SHP77 treated with DMSO at 0.1 percent for 48 hours (cell line): ENCODE measurements at regions not wholly inside any gene's neighbourhood (a gene's known extent, or its start where the extent isn't known, plus 50 kb on each side); places are given as distances from the start of the nearest gene placed in this dataset.

Experiments
- DNase-seq: peaks from one replicate; lab custom pipeline; 2025; lab: John Stamatoyannopoulos, UW

DNA sequence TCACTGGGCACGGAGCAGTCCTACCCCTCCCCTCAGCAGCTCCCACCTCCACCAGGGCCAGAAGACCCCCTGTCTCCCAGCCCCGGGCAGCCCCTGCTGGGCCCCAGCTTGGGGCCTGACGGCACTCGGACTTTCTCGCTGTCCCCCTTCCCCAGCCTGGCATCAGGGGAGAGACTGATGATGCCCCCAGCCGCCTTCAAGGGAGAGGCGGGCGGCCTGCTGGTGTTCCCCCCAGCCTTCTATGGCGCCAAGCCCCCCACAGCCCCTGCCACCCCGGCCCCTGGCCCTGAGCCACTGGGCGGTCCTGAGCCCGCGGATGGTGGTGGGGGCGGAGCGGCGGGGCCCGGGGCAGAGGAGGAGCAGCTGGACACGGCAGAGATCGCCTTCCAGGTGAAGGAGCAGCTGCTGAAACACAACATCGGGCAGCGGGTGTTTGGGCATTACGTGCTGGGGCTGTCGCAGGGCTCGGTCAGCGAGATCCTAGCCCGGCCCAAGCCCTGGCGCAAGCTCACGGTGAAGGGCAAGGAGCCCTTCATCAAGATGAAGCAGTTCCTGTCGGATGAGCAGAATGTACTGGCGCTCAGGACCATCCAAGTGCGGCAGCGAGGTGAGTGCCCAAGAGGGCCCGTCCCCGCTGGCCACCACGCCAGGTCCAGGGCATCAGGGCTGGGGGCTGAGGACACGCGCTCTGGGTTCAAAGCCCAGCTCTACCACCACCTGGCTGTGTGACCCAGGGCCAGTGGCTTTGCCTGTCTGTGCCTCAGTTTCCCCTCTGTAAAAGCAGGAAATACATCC, 58.6 kb downstream of the PHETA1 start:
- DNase-seq: no peak

DNA sequence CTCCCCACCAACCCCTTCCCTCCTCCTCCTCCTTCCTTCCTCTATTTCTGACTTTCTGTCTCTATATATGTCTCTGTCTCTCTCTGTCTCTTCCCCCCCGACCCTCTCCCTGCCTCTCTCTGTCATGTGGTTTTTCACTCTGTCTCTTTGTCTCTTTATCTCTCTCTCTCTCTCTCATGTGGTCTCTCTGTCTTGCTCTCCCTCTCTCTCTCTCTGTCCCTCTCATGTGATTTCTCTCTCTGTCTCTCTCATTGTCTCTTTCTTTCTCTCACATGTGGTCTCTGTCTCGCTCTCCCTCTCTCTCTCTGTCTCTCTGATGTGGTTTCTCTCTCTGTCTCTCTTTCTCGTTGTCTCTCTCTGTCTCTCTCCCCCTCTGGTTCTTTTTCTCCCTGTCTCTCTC, 59.3 kb downstream of the PHETA1 start:
- no peak for DNase-seq

DNA sequence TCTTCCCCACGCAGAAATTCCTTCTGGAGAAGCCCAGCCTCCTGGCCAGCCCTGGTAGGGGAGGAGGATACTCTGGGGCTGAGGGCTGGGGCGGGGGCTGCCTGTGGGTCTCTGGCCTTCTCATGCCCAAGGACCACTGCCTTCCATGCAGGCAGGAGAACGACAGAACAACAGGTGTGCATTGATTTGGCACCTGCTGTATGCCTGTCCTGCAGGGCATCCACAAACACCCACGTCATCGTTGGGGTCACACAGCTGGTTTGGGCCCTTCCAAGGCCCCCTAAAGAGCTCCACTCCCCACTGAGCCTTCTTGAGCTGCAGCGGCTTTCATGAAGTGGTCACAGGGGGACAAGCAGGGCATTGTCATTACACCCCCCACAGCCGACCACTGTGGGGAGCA, 60.4 kb downstream of the PHETA1 start:
- DNase-seq: no peak

DNA sequence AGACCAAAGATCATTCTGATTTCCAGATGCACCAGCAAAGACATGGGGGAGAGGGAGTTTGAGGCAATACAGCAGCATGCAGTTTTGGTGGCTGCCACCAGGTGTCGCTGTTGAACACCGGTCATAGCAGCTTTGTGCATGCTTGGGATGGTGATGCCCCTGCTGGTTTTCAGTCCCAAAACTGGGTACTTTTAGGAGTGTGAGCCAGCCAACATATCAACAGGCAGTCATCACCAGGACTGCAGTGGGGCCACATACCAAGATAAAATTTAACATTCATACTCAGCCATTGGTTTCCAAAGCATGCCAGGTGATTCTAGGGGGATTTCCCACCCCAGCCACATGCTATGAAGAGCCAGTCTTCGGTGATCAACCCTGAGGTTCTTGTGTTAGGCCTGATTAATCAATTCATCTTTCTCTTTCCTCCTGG, 64.2 kb downstream of the PHETA1 start:
- DNase-seq: no peak

DNA sequence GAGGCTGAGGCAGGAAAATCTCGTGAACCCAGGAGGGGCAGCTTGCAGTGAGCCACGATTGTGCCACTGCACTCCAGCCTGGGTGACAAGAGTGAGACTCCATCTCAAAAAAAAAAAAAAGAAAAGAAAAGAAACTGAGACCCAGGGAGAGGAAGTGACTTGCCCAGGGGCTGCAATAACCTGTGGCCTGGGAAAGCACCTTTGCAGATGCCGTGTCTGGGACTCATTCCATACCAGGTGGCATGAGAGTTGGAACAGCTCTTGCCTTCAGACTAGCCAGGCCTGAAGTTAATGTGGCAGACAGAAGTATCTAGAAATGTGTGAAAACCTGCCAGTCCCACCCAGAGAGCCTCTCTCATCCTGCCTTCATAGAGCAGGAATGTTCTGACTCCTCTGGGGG, 65.4 kb downstream of the PHETA1 start:
- no peak for DNase-seq

DNA sequence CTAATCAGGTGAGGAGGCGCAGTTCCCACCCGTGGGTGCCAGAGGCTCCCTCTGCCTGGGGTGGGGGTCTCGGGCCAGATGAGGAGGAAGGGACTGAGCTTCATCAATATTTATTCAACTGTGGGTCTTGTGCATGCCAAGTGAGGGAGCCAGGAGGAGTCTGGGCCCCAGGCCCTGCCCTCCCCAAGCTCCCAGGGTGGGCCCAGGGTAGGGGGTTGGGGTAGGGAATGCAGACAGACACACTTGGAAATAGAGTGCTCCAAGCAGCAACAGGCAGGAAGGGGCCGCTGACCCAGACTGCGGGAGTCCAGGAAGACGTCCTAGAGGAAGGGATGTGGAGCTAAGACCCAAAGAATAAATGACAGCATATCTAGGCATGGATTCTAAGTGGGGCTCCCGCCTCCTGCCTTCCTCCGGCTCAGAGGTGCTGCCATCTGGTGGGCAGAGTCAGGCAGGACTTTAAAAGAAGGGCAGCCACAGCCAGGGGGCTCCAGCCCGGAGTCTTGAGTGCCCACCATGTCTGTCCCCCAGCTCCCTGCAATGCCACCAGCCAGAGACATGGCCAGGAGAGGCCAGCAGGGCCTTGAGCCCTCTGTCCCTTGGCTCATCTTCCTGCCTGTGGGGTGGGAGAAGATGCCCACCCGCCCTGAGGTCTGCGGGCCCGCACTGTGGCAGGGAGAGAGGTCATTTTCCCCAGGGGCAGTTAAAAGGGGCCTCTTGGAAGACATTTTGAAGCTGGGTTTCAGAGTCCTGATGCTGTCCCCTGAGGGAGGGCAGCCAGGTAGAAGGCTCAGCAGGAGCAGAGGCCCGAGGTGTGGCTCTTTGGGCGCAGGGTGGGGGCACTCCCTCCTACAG, 70.1 kb downstream of the PHETA1 start:
- no peak for DNase-seq

DNA sequence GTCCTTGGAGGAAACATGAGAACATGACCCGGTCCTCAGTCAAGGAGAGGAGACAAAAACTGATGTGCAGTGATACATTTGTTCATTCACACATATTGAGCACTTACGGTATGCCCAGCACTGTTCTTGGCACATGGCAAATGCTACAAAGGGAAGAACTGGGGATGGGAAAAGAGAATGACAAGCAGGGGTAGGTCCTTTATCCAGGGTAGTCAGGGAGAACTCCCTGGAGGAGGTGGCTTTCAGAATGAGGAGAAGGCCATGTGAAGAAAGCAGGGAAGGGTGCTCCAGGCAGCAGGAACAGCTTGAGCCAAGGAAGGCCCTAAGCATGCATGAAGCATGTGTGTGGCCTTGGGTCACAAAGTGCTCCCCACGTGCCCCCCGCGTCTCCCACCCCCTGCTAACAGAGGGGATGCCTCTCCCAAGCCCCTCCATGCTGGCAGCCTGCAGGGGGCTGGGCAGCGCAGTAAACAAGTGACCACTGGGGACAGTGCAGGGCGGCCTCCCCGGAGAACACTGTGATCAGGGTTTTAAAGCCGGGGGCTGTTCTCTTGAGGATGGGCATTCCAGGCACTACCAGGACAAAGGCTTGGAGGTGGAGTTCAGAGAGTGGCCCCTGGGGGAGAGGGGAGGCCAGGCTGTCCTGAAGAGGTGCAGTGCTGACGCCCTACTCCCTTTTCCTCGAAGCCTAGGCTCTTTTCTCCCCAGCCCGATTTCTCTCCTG, 71.0 kb downstream of the PHETA1 start:
- DNase-seq: no peak

DNA sequence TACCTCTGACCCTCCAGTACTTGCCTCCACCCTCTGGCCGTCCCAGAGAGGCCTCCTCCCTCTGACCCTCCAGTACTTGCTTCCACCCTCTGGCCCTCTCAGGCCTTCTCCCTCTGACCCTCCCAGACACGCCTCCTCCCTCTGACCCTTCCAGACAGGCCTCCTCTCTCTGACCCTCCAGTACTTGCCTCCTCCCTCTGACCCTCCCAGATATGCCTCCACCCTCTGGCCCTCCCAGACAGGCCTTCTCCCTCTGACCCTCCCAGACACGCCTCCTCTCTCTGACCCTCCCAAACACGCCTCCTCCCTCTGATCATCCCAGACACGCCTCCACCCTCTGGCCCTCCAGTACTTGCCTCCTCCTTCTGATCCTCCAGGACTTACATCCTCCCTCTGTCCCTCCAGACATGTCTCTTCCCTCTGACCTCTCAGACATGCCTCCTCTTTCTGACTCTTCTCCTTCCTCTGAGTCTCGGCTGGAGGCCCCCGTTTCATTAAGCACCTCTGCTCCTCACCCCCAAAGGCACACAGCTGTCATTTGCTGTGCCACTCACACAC, 71.9 kb downstream of the PHETA1 start:
- no peak for DNase-seq

DNA sequence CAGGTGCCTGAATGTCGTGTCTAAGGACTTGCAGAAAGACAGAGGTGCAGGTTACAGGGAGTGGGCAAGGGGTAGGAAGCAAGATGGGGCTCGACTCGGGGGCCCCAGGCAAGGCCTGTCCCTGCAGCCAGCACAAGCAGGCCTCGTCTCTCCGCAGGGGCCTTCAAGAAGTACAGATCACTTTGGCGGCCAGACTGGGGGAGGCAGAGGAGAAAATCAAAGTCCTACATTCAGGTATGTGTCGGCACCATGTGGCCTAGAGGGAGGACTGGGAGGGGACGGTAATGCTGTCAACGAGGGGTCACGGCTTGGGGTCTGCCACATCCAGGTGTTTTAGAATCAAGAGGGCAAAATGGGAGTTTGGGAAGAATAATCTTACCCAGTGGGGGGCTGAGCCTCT, 73.7 kb downstream of the PHETA1 start:
- no peak for DNase-seq

DNA sequence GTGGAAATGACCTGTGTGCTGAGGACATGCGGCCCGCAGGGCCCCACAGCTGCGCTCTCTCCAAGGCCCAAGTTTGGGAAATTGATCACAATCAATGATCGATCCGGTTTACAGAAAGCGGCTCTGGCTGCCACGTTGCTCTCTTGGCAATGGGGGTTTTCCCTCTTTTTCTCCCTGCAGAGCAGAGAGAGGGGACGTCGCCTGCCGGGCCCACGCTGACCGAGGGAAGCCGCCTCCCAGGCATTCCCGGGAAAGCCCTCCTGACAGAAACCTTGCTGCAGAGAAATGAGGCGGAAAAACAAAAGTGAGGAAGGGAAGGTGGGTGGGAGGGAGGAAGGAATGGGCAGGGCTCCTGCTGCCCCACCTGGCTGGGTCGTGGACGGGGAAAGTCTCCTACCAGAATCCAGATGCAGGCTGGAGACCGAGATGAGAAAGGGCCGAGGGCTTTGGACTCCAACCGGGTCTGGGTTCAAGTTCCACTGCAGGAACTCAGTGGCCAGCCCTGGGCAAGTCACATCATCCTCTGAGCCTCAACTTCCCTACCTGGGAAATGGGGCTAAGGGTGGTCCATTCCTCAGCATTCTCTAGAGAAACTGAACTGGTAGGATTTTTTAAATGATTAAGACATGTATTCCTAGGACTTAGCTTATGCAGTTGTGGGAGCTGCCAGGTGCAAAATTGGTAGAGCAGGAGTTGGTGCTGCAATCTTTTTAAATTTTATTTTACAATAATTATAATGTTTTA, 75.5 kb downstream of the PHETA1 start:
- no peak for DNase-seq

DNA sequence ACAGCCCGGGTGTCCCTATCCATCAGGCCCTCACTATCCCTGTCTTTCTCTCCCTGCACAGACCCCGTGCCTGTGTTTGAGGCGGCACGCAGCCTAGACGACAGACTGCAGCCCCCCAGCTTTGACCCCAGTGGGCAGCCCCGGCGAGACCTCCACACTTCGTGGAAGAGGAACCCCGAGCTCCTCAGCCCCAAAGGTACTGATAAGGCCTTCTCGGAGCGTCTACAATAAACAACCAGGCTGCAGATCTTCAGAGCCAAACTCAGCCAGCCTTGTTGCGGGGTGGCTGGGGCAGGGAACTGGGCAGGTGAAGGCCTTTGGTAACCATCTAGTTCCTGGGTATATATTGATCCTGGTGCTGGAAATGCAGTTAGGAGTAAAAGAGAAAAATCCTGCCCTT, 77.5 kb downstream of the PHETA1 start:
- DNase-seq: no peak

DNA sequence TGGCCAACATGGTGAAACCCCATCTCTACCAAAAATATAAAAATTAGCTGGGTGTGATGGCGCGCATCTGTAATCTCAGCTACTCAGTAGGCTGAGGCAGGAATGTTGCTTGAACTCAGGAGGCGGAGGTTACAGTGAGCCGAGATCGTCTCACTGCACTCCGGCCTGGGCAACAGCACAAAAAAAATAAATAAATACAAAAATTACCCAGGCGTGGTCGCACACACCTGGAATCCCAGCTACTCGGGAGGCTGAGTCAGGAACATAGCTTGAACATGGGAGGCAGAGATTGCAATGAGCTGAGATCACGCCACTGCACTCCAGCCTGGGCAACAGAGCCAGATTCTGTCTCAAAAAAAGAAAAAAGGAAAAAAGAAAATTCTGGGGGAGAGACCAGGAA, 80.1 kb downstream of the PHETA1 start:
- DNase-seq: no peak

DNA sequence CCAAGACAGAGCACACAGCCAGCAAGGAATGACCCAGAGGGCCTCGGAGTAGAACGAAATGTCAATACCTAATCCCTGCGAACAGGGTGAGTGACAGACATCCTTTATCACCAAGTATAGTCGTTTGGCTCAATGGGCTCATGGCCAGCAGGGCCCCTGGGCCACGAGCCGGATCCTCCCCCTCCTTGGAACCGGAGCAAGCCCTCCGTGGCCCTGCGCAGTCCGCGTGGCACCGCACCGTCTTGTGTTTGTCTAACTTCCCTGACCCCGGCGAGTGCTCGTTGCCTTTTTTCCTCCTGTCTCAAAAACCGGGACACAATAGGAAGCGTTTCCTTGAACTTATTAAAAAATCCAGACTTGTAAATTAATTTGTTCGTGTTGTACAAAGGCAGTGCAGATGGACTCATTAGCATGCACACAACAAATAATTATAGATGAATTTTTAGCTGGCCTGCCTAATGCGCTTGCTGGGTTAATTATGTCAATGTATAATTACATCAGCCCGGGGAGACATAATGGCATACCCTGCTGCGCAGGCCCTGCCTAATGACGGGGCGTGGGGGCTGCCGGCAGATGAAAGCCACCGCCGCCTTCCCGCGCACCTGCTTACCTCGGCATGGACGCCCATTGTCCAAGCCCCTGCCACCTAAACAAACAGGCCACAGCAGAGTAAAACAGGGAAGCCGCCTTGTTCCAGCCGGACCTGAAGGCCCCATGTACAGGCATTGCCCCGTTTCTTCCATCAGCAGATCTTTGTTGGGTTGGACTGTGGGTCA, 81.6 kb downstream of the PHETA1 start:
- DNase-seq: no peak

DNA sequence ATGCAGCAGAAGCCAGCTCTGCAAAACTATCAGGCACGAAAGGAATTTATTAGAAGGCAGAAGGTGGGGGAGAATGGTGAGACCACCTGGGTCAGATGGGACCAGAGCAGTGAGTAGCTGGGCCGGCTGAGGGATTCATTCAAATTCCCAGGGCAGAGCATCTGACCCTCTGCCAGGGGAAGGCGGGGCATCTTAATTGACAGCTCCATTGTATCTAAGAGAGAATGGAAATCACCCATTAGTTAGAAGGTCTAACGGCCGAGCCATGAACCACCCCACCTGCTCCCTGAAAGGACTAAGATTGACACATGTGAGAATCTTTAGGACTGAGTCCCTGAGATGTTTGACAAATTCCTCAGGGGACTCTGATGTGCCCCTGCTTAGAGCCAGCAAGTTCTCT, 83.7 kb downstream of the PHETA1 start:
- no peak for DNase-seq

DNA sequence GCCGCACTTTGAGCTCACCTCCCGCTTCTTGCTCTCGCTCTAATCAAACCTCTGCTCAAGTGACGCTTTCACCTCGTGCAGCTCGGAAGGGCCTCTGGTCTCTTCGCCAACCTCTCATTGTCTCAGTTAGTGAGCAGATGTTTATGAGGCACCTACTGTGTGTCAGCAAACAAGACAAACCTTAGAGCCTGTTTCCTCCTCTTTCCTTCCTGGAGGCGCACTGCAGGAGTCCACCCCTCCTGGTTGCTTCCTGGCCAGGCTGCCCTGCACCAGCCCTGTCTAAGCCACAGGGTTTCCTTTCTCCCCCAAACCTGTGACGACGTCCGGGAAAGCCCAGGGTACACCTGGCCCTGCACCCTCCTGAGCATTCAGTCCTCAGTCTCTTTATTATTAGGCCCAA, 84.2 kb downstream of the PHETA1 start:
- DNase-seq: no peak

DNA sequence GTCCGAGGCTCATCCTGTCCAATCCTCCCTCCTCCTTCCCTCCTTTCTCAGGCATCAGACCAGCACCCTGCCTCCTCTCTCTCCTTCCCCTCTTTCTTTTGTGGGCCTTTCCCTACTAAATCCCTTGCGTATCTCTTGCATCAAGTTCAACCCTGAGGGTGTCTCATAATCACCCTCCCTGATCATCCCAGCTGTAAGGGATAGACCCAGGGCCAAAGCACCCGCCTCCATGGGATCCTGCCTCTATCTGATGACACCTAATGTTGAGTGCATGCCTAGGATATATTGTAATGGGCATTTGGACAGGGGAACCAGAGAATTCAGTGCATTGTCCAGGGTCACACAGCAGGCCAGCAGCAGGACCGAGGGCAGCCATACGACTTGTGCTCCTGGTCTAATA, 84.9 kb downstream of the PHETA1 start:
- no peak for DNase-seq

DNA sequence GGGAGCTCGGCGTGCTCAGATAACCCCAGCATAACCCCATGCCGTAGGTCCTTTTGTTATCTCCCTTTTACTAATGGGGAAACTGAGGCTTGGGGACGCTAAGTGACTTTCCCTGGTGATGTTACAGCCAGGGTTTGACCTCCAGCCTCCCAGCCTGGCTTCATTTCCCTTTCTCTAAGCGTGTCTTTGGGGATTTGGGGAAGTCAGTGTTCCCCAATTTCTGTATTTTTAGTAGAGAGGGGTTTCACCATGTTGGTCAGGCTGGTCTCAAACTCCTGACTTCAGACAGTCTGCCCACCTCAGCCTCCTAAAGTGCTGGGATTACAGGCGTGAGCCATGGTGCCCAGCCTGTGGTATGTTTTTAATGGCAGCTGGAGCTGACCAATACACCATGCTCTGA, 85.4 kb downstream of the PHETA1 start:
- DNase-seq: no peak

DNA sequence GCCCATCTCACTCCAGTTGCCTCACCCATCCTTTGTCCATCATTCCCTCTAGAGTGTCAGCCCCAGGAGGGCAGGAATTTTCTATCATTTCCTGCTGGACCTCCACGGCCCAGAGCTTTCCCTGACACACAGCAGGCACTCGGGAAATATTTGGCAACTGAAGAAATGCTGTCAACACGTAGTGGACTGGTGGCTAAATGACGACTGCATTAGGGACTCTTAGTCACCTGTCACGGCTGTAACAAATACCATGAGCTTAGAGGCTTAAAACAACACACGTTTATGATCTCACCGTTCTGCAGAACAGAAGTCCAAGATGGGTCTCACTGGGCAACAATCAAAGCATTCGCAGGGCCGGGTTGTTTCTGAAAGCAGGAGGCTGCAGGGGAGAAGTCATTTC, 91.3 kb downstream of the PHETA1 start:
- DNase-seq: no peak

DNA sequence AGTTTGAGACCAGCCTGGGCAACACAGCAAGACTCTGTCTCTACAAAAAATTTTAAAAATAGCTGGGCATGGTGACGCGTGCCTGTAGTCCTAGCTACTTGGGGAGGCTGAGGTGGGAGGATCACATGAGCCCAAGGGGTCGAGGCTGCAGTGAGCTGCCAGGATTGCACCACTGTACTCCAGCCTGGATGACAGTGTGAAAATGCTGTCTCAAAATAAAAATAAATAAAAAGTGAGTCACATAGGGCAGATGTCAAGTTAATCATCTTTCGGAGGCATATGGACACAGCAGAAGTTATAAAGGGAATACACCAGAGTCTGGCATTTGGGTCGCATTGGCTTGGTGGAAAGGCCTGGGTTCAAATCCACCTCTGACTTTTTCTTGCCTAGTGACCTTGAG, 92.7 kb downstream of the PHETA1 start:
- DNase-seq: no peak

DNA sequence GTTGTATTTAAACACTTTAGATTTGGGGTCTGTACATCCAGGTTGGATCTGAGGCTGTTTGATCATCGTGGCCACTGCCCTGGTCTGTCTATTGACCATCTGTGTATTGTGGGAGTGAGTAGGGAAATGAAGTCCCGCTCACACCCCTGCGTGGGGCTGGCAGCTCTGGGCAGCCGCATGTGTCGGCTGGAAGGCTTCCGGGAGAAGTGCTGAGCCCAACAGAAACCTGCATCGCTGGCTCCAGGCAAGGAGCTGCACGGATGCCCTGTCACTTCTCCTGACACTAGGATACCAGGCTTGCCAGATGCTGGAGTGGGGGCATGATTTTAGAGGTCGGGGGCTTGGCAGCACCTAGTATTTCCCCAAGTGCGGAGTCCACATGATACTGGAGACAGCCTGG, 93.6 kb downstream of the PHETA1 start:
- DNase-seq: no peak

DNA sequence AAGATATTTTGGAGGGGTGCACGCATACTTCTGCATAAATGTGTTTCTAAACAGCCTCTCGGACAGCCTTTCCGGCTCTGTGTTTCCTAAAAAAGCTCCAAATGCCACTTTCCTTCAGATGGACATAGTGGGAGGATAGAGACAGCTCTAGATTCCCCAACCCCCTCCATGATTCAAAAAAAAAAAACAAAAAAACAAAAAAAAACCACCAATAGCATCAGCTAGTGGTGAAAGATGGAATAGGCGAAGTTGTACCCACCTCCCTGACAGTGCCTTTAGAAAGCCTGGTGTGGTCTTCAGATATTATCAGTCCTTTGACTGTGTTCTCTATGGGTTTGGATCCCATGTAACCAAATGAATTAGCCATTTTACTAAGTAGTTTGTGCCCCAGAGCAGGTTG, 94.1 kb downstream of the PHETA1 start:
- no peak for DNase-seq
